Lower leg skin (tissue), 4 donors: ENCODE measurements at regions not wholly inside any gene's neighbourhood (a gene's known extent, or its start where the extent isn't known, plus 50 kb on each side); places are given as distances from the start of the nearest gene placed in this dataset.

Source experiments
- DNase-seq, 2 donors: peaks; one replicate each; pipeline ENCODE4 v3.0.0-alpha.2; 2019; ENCODE audit warnings: low spot score in 2 of 2
- H3K4me3 ChIP-seq: fragments of 200-600 bp; sonication (generic); 2 replicates; pipeline ENCODE4 v1.5.1; 2017; ENCODE audit warnings: mild to moderate bottlenecking, low read depth; ENCODE audit not compliant: poor library complexity, severe bottlenecking
- CTCF ChIP-seq, 3 donors: fragments of 450-650 bp; IDR thresholded peaks; one replicate each; pipeline ENCODE4 v1.5.1; 2016; ENCODE audit warnings: antibody characterized with exemption in 3 of 3, mild to moderate bottlenecking in 3 of 3, moderate library complexity in 2 of 3
- POLR2A ChIP-seq, 2 donors: fragments of 450-650 bp; IDR thresholded peaks; one replicate each; pipeline ENCODE4 v1.6.1; 2016 to 2017; ENCODE audit warnings: antibody characterized with exemption in 2 of 2, mild to moderate bottlenecking in 1 of 2, moderate library complexity in 1 of 2
- WGBS, 2 donors: methylation state at CpG; one replicate each; pipeline ENCODE4 v1.1.5; 2018; 5-methylcytosine and 5-hydroxymethylcytosine counted together
- intact Hi-C: fragments of 100-400 bp; cut with DNase I; formaldehyde crosslinking; loops from one replicate; pipeline ENCODE4 v1.15.0; 2023; ENCODE audit warnings: low total_unique reads

GRCh38 chr3:182478369-182478768 is 314.9 kb upstream of the ATP11B start:
- no peak for DNase-seq
- intact Hi-C loops: no loop called here

GRCh38 chr3:182479419-182480336 is 313.6 kb upstream of the ATP11B start:
- no peak overlapping the region for H3K4me3 ChIP-seq
- intact Hi-C loops: no loop called here
- no peak for DNase-seq
- TF ChIP-seq CTCF (IDR thresholded peaks at IDR 0.05) (no peak), POLR2A (IDR thresholded peaks at IDR 0.05) (no peak)
- 62 to 68% methylated on average over 8 of the region's 8 CpGs for WGBS, 2 donors

More at GRCh38 chr3:182478369-182478768, 314.9 kb upstream of the ATP11B start:
- TF ChIP-seq POLR2A (IDR thresholded peaks at IDR 0.05) (no peak), CTCF (IDR thresholded peaks at IDR 0.05) (no peak)
- no peak overlapping the region for H3K4me3 ChIP-seq

GRCh38 chr3:182482705-182483104 is 310.6 kb upstream of the ATP11B start:
- WGBS, 2 donors: 56 to 72% methylated on average over 5 of the region's 5 CpGs
- no peak for DNase-seq
- no peak overlapping the region for H3K4me3 ChIP-seq
- intact Hi-C loops: no loop called here
- TF ChIP-seq CTCF (IDR thresholded peaks at IDR 0.05) (no peak), POLR2A (IDR thresholded peaks at IDR 0.05) (no peak)

- TF ChIP-seq CTCF (IDR thresholded peaks at IDR 0.05): no peak
- no peak for TF ChIP-seq POLR2A (IDR thresholded peaks at IDR 0.05)
- DNase-seq: no peak
- no peak overlapping the region for H3K4me3 ChIP-seq
- intact Hi-C loops: no loop called here
- WGBS, 2 donors: 55 to 62% methylated on average over 4 of the region's 4 CpGs
These were observed 308.6 kb upstream of the ATP11B start for GRCh38 chr3:182484682-182485081.

- DNase-seq: peak in 1 of 2 donors; percentile 23
- no peak overlapping the region for H3K4me3 ChIP-seq
- intact Hi-C loops: no loop called here
- TF ChIP-seq CTCF (IDR thresholded peaks at IDR 0.05) (no peak), POLR2A (IDR thresholded peaks at IDR 0.05) (no peak)
- WGBS, 2 donors: 24 to 27% methylated on average over 3 of the region's 3 CpGs
These were observed 308.0 kb upstream of the ATP11B start for GRCh38 chr3:182485301-182485700.
